Activated CD4-positive, alpha-beta T cell treated with anti-CD3 and anti-CD28 coated beads for 4 hours (primary cell): ENCODE measurements at regions not wholly inside any gene's neighbourhood (a gene's known extent, or its start where the extent isn't known, plus 50 kb on each side); places are given as distances from the start of the nearest gene placed in this dataset.
"Not testable (repeated sequence)": the region's sequence is repeated elsewhere in the genome, so short reads cannot be mapped to it uniquely, and the experiment has no call there.

ENCODE experiments used
- DNase-seq, 2 donors: peaks; one replicate each; pipeline ENCODE4 v3.0.0-alpha.2; 2020

DNA sequence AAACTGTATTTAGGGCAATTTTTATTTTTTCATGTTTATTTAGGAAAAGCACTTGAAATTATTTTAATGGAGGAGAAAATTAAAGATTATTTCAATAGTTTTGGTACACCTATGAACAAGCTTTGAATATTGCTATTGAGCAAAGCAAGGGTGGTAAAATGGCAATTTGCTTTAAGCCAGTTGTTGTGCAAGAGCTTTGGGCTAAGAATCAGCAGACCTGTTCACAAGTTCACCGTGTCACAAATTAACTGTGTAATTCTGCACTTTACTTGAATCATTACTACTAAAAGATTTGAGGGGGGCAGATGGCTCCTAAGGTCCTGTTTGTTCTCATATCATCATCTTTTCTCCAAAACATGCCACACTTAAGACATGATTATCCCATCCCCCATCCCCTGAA, 238.9 kb upstream of the GBE1 start:
- no peak for DNase-seq

DNA sequence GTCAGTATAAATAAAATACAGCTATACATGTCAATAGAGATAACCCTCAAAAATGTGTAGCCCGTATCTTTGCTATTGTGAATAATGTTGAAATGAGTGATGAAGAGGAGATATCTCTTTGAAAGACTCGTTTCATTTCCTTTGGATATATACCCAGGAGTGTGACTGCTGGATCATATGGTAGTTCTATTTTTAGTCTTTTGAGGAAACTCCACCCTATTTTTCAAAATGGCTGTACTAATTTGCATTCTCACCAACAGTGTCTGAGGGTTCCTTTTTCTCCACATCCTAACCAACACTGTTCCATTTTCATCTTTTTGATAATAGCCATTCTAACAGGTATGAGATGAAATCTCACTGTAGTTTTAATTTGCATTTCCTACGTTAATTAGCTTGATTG, 237.5 kb upstream of the GBE1 start:
- DNase-seq = no peak

DNA sequence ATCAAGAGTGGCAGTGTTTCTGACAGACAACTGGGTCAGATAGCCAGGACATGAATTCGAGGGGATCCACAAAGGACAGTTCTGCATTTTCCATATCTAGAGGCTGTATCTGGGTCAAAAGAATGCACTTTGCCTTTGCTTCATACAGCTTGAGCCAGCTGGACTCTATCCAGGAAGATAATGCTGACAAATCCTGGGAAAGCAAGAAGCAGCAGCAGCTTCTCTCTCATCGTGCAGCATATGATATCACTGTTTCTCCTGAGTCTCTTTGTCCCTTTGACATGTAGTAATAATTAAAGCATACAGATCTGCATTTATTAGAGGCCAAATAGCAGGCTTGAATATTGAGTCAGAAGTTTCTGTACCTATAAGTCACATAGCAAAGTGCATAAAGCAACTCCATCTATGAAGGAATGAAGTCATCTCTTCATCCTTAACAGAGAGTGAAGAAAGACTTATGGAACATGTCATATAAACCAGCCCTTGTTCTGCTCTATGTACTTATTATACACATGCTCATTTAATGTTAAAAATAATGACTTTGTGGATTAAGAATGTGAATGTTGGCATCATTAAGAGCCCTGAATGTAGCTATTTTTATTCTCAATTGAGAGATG, 236.8 kb upstream of the GBE1 start:
- no peak for DNase-seq

GRCh38 chr3:81997390-81997789, 235.9 kb upstream of the GBE1 start:
- DNase-seq = no peak

DNA sequence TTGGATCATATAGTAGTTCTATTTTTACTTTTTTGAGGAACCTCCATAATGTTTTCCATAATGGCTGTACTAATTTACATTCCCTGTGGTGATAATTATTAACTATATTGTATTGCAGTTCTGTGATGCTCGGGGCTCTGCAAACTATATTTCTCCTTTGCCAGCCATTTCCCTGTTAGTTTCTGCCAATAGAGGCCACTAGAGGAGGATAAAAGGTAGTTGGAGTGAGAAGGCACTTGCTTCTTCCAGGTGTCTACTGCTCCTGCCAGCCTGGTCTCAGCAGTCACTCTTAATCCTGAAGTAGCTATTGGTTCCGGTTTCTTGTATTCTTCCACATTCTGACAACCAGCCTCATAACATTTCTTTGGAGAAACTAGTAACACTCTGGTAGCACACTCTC, 233.9 kb upstream of the GBE1 start:
- DNase-seq = no peak

DNA sequence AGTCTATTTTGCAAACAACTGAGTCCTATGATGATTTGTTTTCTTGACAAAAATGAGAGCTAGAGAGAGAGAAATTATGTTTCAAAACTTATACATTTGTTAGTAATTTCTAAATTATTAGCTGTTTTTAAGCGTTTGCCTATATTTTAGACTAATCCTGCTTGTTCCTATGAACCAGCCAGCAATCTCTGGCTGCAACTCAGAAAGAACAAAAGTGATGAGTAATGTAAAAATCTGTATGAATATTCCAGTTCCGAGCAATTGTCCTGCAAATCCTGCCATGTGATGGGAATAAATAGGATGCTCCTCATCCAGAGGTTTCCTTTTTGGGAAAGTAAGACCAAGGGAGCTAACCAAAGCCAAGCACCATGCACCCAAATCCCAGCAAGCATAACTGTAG, 228.3 kb upstream of the GBE1 start:
- DNase-seq = no peak

DNA sequence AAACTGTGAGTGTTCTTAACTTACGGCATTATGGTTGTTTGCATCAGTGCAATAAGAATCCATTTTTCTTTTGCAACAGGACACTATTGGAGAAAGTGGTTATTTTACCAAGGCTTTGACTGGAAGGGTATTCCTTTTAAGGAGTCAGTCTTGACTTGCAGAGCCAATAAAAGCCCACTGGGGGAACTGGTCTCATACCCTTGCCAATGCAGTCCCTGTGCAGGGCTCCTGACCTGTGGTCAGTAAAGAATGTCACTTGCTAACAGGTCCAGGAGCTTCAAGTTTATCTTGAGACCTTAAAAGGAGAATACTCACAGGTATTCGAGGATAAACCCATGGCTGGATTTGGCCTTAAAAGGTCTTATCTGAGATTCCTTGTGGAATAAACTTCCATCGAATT, 227.8 kb upstream of the GBE1 start:
- DNase-seq = no peak

GRCh38 chr3:81987412-81987811, 226.0 kb upstream of the GBE1 start:
- not testable (repeated sequence) for DNase-seq

DNA sequence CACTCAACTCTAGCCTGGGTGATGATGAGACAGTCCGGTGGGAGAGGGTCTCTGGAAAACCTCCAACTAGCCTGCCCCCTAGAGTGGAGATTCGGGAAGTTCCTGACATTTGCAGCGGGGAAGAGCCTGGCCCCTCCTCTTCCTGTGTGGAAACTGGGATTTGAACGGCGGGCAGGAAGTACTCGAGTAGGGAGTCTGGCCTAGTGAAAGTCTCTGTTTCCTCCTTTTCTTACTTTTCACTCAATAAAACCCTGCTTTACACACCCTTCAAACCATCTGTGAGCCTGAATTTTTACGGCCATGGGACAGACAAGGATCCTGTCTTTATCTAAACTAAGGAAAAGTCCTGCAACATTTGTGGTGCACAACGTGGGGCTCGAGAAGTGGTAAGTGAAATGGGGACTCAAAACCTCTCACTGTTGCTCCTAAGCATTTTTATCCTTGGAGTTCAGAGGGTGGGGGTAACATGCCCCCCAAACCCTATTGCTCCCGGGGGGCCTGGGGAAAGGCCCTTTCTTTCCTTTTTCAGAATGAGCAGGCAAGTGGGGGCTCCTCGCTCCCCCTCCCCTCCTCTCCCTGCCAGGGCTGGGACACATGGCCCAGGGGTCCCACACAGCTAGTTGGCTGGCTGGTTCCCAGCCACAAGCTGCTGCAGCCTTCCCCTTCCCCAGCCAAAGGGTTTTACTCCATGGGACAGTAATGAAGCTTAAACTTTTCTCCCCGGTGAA, 224.7 kb upstream of the GBE1 start:
- DNase-seq = no peak

- DNase-seq = no peak
Measured at GRCh38 chr3:81983382-81983781, 221.9 kb upstream of the GBE1 start.

DNA sequence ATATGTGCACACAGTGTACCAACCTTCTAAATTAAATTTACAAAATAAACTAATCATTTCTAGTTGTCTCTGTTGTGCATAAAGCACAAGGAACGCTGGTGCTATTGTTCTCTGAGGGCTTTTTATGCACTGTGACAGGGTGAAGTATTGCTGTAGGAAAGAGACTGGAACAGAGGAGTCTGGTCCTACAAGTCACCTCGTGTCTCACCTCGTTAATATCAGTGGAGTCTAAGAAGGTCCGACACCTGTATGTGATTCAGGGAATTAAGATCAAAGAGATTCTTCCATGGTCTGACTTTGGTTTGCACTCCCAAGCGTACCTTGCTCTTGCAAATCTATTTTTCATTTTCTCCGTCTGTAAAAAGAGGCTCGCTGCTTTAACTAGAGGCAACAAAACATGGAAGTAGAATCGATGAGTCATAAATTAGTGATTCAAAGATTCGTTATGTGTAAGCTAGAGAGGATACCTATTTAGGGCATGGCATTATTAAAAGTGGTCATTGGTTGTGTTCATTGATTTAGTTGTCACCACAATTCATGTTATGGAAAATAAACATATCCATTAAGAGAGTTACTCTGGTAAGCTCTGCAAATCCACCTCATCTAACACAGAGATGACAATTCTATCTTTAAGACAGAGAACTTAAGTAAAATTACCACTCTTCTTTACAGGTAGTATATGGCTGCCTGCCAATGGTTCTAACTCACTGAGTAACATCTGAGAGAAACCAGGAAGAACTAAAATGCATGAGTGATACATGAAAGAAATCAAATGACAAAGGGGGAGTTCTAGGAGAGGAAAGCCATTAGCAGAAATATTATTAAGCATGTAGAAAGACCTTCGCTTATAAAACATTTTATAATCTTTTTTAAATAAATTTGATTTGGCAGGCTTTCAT, 219.4 kb upstream of the GBE1 start:
- DNase-seq = no peak

DNA sequence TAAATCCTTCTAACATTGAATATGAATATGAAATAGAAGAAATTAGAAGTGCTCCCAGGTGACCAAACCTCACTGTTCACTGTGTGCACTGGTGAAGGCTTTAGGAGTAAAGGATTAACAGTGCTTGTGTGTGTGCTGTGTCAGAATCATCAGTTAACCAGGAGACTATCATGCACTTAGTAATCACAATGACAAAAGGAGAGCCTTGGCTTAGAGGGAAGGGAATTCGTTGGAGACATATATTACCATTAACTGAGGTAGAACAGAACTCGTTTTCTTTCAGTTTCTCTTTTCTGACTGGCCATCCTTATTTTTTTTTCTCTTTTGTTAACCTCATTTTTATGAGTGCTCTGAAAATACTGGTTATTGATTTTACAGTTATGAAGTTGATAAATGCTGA, 213.3 kb upstream of the GBE1 start:
- no peak for DNase-seq

DNA sequence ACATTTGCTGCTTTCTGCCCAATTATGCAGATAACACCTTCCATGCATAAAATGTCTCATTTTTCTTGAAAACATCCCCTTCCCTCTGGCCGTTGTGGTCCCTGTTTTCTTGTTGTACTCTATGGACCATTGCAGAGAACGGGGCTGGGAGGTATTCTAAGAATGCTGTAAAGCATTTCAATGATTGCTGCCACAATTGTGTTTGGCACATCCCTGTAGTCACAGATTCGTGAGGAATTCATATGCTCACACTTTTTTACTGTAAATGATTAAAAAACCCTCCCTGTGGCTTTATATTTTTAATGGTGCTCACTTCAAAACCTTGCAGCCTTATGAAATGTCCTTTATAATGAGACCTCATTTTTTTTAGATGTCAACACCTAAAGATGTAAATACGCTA, 207.2 kb upstream of the GBE1 start:
- no peak for DNase-seq

DNA sequence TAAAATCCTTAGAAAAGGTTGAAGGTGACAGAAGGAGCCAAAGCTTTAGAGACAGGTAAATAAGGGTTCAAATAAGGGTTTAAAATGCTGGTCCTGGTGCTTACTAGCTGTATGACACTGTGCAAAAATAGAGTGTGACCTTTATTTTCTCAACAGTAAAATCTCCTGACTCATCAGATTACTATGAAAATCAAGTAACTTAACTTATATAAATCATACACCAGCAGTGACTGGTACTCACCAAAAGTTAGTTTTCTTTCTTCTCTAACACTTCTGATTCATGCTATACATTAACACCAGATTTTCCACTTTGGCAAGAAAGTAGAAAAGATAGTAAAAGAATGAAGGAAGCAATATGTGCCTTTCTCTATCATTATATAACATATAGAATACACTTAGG, 205.9 kb upstream of the GBE1 start:
- no peak for DNase-seq

DNA sequence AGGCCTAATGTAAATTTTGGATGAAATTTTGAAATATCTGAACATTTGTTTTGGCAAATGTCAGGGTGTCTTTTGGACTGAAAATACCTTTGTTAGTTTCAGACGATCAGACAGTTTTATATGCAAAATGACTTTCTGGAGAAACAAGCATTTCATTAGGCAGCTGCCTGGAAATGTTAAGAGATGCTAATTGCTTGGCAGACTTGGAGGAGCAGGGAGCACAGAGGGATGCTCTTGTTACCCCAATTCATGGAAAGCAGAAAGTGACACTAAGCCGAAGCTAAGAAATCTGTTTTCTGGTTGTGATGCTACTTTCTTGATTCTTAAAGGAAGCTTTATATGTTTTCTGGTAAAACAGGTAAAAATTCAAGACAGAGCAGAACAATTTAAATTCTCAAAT, 204.3 kb upstream of the GBE1 start:
- no peak for DNase-seq

DNA sequence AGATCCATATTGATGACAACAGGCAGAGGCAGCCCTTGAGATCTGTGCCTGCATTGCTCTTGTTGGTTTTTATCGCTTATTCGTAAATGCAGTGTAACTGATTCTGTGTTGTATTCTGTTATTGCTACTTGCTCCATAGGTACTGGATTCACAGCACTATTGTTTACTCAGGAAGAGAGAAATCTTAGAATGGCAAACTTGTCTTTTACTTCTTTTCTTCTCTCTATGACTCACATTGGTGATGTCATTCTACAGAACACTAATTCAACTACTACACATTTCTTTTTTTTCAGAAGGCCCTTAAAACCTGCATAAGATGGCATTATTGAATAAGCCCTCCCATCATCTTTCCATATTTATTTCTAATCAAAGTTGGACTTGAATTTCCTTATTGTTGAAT, 201.0 kb upstream of the GBE1 start:
- no peak for DNase-seq

- no peak for DNase-seq
Measured at GRCh38 chr3:81958972-81959640, 197.7 kb upstream of the GBE1 start.

GRCh38 chr3:81955878-81956277, 194.4 kb upstream of the GBE1 start:
- no peak for DNase-seq

GRCh38 chr3:81953111-81953510, 191.7 kb upstream of the GBE1 start:
- DNase-seq = no peak

- DNase-seq = no peak
Measured at GRCh38 chr3:81952141-81952540, 190.7 kb upstream of the GBE1 start.

GRCh38 chr3:81951636-81952035, 190.2 kb upstream of the GBE1 start:
- DNase-seq = no peak

DNA sequence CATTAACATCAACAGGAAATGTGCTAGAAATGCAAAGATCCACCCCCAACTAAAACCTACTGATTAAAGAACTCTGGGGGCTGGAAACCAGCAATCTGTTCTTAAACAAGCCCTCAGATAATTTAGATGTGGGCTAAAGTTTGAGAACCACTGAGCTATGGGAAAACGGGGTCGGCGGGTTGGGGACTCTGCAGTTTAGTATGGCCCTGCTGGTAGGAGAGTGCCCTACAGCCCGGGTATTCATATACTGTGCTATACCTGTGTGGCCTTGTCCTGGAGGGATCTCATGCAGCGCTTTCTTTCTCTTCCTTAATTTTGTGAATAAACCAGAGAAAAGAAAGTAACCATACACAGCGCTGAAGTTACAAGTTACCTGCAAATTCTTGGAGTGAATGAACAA, 189.7 kb upstream of the GBE1 start:
- no peak for DNase-seq

GRCh38 chr3:81947359-81947758, 185.9 kb upstream of the GBE1 start:
- no peak for DNase-seq
